ENCODE measurements at regions not wholly inside any gene's neighbourhood (a gene's known extent, or its start where the extent isn't known, plus 50 kb on each side); places are given as distances from the start of the nearest gene placed in this dataset.

DNA sequence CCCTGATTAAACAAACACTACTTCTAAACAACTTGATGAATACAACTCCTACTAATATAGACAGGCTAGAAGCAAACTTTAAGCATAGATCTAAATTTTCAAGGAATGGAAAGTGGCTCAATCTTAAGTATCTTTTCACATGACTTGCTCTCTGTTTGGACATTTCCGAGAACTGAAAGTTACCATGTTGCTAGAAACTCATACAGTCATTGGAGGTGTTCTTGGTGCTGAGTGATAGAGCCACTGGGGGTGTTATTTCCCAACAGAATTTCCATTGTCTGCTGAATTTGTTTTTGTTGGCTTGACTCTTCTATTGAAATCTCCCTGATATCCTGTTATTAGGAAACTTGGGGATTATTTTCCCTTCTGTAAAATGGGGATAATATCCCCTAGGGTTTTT is 264.5 kb upstream of the RASGRP1 start:
- no peaks in the 10 kb centered on the region for H3K27me3 ChIP-seq (ENCODE audit: control insufficient read depth in 1 of 2, insufficient read depth in 2 of 2, low read length in 2 of 2)
- H3K9ac ChIP-seq (ENCODE audit: insufficient read depth, low read depth, low read length): no peak overlapping the region
- H3K79me2 ChIP-seq (ENCODE audit: insufficient read depth, low read length): no peaks in the 10 kb centered on the region
- no peak overlapping the region for H3K4me2 ChIP-seq (ENCODE audit: low read depth, low read length)
- TF ChIP-seq, protein P1, sequence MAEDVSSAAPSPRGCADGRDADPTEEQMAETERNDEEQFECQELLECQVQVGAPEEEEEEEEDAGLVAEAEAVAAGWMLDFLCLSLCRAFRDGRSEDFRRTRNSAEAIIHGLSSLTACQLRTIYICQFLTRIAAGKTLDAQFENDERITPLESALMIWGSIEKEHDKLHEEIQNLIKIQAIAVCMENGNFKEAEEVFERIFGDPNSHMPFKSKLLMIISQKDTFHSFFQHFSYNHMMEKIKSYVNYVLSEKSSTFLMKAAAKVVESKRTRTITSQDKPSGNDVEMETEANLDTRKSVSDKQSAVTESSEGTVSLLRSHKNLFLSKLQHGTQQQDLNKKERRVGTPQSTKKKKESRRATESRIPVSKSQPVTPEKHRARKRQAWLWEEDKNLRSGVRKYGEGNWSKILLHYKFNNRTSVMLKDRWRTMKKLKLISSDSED (CRISPR knock-in tag; IDR thresholded peaks at IDR 0.05): no peak
- TF ChIP-seq, protein P2, sequence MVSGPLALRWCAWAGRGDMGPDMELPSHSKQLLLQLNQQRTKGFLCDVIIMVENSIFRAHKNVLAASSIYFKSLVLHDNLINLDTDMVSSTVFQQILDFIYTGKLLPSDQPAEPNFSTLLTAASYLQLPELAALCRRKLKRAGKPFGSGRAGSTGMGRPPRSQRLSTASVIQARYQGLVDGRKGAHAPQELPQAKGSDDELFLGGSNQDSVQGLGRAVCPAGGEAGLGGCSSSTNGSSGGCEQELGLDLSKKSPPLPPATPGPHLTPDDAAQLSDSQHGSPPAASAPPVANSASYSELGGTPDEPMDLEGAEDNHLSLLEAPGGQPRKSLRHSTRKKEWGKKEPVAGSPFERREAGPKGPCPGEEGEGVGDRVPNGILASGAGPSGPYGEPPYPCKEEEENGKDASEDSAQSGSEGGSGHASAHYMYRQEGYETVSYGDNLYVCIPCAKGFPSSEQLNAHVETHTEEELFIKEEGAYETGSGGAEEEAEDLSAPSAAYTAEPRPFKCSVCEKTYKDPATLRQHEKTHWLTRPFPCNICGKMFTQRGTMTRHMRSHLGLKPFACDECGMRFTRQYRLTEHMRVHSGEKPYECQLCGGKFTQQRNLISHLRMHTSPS (CRISPR knock-in tag; IDR thresholded peaks at IDR 0.05; ENCODE audit: low read depth): no peak
- TF ChIP-seq ZNF879 (CRISPR knock-in tag; IDR thresholded peaks at IDR 0.05): no peak
- TF ChIP-seq ZNF331 (CRISPR knock-in tag; IDR thresholded peaks at IDR 0.05): no peak
- 38% methylated on average over 1 of the region's 1 CpG for WGBS (ENCODE audit: low lambda C conversion rate)
- no peaks in the 10 kb centered on the region for H3K4me1 ChIP-seq (ENCODE audit: insufficient read depth, low read length)
- no peaks in the 10 kb centered on the region for H4K20me1 ChIP-seq (ENCODE audit: insufficient read depth, low read length)
- no peak overlapping the region for H3K4me3 ChIP-seq (replicated peaks in 1 of 3; ENCODE audit: insufficient read depth in 1 of 3, low read depth in 2 of 3, low read length in 3 of 3)
- CTCF ChIA-PET (ENCODE audit: low intra/inter-chr PET ratio, low total read pairs): no interaction called here
- no peaks in the 10 kb centered on the region for H3K36me3 ChIP-seq (replicated peaks in 1 of 2; ENCODE audit: control insufficient read depth in 1 of 2, insufficient read depth in 2 of 2, low read length in 2 of 2)
- no peaks in the 10 kb centered on the region for H3K9me3 ChIP-seq (ENCODE audit: low read length)
- no peak for ATAC-seq
- intact Hi-C loops (cut with micrococcal nuclease; ENCODE audit: unreplicated experiment): no loop called here
- no peak for FAIRE-seq
- in situ Hi-C loops (cut with HindIII; ENCODE audit: extremely low pct_ligation_motif_present, low pct_unique_long_range_greater_than_20kb): no loop called here
- POLR2A ChIA-PET: no interaction called here
- H2AFZ ChIP-seq (ENCODE audit: low read length): no peak overlapping the region
- no TSS peak for BruUV-seq (replicated peaks)
- no peak for DNase-seq (ENCODE audit: low spot score)
- H3K27ac ChIP-seq (ENCODE audit: extremely low read length, insufficient read depth, low read length): no peak overlapping the region

DNA sequence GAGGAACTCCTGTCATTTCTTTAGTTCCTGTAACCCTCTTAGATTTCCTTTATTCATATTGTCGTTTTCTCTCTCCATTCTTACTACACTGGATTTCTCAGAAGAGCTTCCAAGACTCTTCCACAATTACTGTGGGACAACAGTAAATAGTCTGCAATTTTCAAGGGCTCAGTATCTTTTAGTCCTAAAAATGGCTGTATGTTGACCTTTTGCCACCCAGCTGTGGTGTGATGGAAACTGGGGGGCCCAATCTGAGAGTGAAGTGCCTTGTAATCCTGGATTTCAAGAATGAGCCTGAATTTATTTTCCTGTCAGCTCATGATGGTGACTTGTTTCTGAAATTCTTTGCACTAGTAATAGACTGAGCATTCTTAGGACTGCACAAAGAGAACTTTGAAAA is 277.6 kb upstream of the RASGRP1 start:
- 0% methylated on average over 1 of the region's 1 CpG for WGBS (ENCODE audit: low lambda C conversion rate)
- intact Hi-C loops (cut with micrococcal nuclease; ENCODE audit: unreplicated experiment) (no loop called here), in situ Hi-C loops (cut with HindIII; ENCODE audit: extremely low pct_ligation_motif_present, low pct_unique_long_range_greater_than_20kb) (no loop called here)
- ATAC-seq (no peak), DNase-seq (ENCODE audit: low spot score) (no peak), FAIRE-seq (no peak)
- no peaks in the 10 kb centered on the region for H3K4me1 ChIP-seq (ENCODE audit: insufficient read depth, low read length)
- CTCF ChIA-PET (ENCODE audit: low intra/inter-chr PET ratio, low total read pairs): no interaction called here
- H3K79me2 ChIP-seq (ENCODE audit: insufficient read depth, low read length): no peaks in the 10 kb centered on the region
- H3K36me3 ChIP-seq (replicated peaks in 1 of 2; ENCODE audit: control insufficient read depth in 1 of 2, insufficient read depth in 2 of 2, low read length in 2 of 2): no peaks in the 10 kb centered on the region
- H4K20me1 ChIP-seq (ENCODE audit: insufficient read depth, low read length): no peaks in the 10 kb centered on the region
- POLR2A ChIA-PET: no interaction called here
- H3K27me3 ChIP-seq (ENCODE audit: control insufficient read depth in 1 of 2, insufficient read depth in 2 of 2, low read length in 2 of 2): no peaks in the 10 kb centered on the region
- H3K9ac ChIP-seq (ENCODE audit: insufficient read depth, low read depth, low read length): no peak overlapping the region
- H3K9me3 ChIP-seq (ENCODE audit: low read length): no peaks in the 10 kb centered on the region
- H3K4me2 ChIP-seq (ENCODE audit: low read depth, low read length): no peak overlapping the region
- no peak overlapping the region for H3K27ac ChIP-seq (ENCODE audit: extremely low read length, insufficient read depth, low read length)
- no peak overlapping the region for H3K4me3 ChIP-seq (replicated peaks in 1 of 3; ENCODE audit: insufficient read depth in 1 of 3, low read depth in 2 of 3, low read length in 3 of 3)
- no TSS peak for BruUV-seq (replicated peaks)
- no peak overlapping the region for H2AFZ ChIP-seq (ENCODE audit: low read length)
- TF ChIP-seq NBN (conservative IDR thresholded peaks at IDR 0.05): no peak
- no peak for TF ChIP-seq ZNF550 (CRISPR knock-in tag; IDR thresholded peaks at IDR 0.05; ENCODE audit: borderline replicate concordance)
- TF ChIP-seq, protein P3, sequence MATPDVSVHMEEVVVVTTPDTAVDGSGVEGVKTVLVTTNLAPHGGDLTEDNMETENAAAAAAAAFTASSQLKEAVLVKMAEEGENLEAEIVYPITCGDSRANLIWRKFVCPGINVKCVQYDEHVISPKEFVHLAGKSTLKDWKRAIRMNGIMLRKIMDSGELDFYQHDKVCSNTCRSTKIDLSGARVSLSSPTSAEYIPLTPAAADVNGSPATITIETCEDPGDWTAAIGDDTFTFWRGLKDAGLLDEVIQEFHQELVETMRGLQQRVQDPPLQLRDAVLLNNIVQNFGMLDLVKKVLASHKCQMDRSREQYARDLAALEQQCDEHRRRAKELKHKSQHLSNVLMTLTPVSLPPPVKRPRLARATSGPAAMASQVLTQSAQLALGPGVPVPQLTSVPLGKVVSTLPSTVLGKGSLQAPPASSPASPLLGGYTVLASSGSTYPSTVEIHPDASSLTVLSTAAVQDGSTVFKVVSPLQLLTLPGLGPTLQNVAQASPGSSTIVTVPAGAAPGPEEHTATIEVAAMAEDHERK (CRISPR knock-in tag; IDR thresholded peaks at IDR 0.05; ENCODE audit: low read depth): no peak
- no peak for TF ChIP-seq AKAP8 (CRISPR knock-in tag; IDR thresholded peaks at IDR 0.05)
- TF ChIP-seq, protein P4, sequence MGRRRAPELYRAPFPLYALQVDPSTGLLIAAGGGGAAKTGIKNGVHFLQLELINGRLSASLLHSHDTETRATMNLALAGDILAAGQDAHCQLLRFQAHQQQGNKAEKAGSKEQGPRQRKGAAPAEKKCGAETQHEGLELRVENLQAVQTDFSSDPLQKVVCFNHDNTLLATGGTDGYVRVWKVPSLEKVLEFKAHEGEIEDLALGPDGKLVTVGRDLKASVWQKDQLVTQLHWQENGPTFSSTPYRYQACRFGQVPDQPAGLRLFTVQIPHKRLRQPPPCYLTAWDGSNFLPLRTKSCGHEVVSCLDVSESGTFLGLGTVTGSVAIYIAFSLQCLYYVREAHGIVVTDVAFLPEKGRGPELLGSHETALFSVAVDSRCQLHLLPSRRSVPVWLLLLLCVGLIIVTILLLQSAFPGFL (CRISPR knock-in tag; IDR thresholded peaks at IDR 0.05): no peak
- TF ChIP-seq ZNF567 (CRISPR knock-in tag; IDR thresholded peaks at IDR 0.05; ENCODE audit: borderline replicate concordance): no peak
- TF ChIP-seq, protein P5, sequence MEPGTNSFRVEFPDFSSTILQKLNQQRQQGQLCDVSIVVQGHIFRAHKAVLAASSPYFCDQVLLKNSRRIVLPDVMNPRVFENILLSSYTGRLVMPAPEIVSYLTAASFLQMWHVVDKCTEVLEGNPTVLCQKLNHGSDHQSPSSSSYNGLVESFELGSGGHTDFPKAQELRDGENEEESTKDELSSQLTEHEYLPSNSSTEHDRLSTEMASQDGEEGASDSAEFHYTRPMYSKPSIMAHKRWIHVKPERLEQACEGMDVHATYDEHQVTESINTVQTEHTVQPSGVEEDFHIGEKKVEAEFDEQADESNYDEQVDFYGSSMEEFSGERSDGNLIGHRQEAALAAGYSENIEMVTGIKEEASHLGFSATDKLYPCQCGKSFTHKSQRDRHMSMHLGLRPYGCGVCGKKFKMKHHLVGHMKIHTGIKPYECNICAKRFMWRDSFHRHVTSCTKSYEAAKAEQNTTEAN (CRISPR knock-in tag; conservative IDR thresholded peaks at IDR 0.05): no peak
